ENCODE measurements at regions not wholly inside any gene's neighbourhood (a gene's known extent, or its start where the extent isn't known, plus 50 kb on each side); places are given as distances from the start of the nearest gene placed in this dataset.

- TF ChIP-seq CTCF (IDR thresholded peaks at IDR 0.05; ENCODE audit: poor library complexity) (no peak), EZH2phosphoT487 (IDR thresholded peaks at IDR 0.05; ENCODE audit: low read depth, severe bottlenecking, unreplicated experiment) (no peak)
Observed at GRCh38 chr13:65378484-65378883, 1851.7 kb downstream of the PCDH9 start.

Data from hepatocyte (in vitro differentiated cells).